ENCODE measurements at regions not wholly inside any gene's neighbourhood (a gene's known extent, or its start where the extent isn't known, plus 50 kb on each side); places are given as distances from the start of the nearest gene placed in this dataset.

GRCh38 chr3:68334367-68334986 lies 597.9 kb downstream of the TAFA4 start:
- CTCF ChIA-PET: no interaction called here
- H3K4me1 Mint-ChIP-seq: no peaks in the 10 kb centered on the region
- H3K4me3 Mint-ChIP-seq: no peak overlapping the region
- H3K27ac Mint-ChIP-seq: no peak overlapping the region
- H3K9me3 Mint-ChIP-seq: peaks cover under 1% of the 10 kb centered on the region
- no peaks in the 10 kb centered on the region for H3K27me3 Mint-ChIP-seq
- DNase-seq: no peak
- POLR2A ChIA-PET: no interaction called here
- no peaks in the 10 kb centered on the region for H3K36me3 Mint-ChIP-seq (ENCODE audit: low read depth)

DNA sequence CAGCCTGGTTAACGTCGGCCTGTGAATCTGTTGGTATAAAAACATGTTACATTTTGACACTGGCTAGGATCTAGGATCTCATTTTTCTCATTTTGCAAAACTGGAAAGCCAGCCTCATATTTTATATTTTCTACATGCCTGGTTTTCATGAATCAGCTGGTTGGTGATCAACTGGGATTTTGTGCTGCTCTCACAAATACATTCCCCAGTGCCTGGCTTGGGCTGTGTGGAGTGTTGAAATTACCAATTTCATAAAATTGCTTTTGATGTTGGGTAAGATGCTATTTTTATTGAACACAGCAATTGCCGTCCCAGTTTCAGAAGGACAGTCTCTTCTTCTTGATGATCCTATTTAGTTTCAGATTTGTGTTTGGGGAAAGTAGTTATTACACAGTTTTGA lies 604.3 kb downstream of the TAFA4 start:
- no peak overlapping the region for H3K4me3 Mint-ChIP-seq
- ChIA-PET POLR2A (no interaction called here), CTCF (no interaction called here)
- H3K27ac Mint-ChIP-seq: no peak overlapping the region
- H3K27me3 Mint-ChIP-seq: no peaks in the 10 kb centered on the region
- no peaks in the 10 kb centered on the region for H3K4me1 Mint-ChIP-seq
- H3K36me3 Mint-ChIP-seq (ENCODE audit: low read depth): no peaks in the 10 kb centered on the region
- DNase-seq: no peak
- H3K9me3 Mint-ChIP-seq: peaks cover 3% of the 10 kb centered on the region

DNA sequence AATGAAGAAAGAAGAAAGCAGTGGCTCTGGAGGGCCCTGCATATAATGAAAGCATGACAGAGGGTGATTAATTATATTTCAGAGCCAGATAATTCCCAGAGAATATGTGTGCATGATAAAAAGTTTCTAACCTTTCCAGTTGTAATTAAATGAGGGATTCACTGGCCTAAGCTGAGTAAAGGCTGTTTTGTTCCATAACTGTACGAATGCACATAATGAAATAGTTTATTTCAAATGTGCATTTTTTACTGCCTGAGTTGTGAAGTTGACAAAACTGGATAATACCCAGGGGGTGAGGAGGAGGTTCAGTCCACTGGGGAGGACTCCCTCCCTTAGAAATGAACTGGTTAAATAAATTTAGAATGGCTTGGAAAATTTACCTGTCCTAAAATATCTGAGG lies 616.4 kb downstream of the TAFA4 start:
- Mint-ChIP-seq H3K27ac (no peak overlapping the region), H3K4me1 (no peaks in the 10 kb centered on the region), H3K36me3 (ENCODE audit: low read depth) (no peaks in the 10 kb centered on the region), H3K27me3 (no peaks in the 10 kb centered on the region), H3K4me3 (no peak overlapping the region), H3K9me3 (peaks cover 4% of the 10 kb centered on the region)
- no peak for DNase-seq
- ChIA-PET CTCF (interaction anchor here (0.6 kb wide), 1 partner anchor 179 kb away, joined by 3 read pairs; no protein-coding TSS in a partner anchor), POLR2A (no interaction called here)

- Mint-ChIP-seq H3K27ac (no peak overlapping the region), H3K4me1 (no peaks in the 10 kb centered on the region), H3K36me3 (ENCODE audit: low read depth) (no peaks in the 10 kb centered on the region), H3K27me3 (no peaks in the 10 kb centered on the region), H3K4me3 (no peak overlapping the region), H3K9me3 (peaks cover 4% of the 10 kb centered on the region)
- CTCF ChIA-PET: no interaction called here
- no peak for DNase-seq
- POLR2A ChIA-PET: no interaction called here
Measured at GRCh38 chr3:68315546-68315945, 616.8 kb downstream of the TAFA4 start.

GRCh38 chr3:68306571-68306970 lies 625.8 kb downstream of the TAFA4 start:
- Mint-ChIP-seq H3K9me3 (no peaks in the 10 kb centered on the region), H3K27ac (no peak overlapping the region), H3K27me3 (no peaks in the 10 kb centered on the region), H3K4me3 (no peak overlapping the region), H3K36me3 (ENCODE audit: low read depth) (no peaks in the 10 kb centered on the region), H3K4me1 (no peaks in the 10 kb centered on the region)
- ChIA-PET POLR2A (no interaction called here), CTCF (interaction anchor here (1.0 kb wide), 1 partner anchor 10 kb away, joined by 4 read pairs; no protein-coding TSS in a partner anchor)
- peak; percentile 44 for DNase-seq

DNA sequence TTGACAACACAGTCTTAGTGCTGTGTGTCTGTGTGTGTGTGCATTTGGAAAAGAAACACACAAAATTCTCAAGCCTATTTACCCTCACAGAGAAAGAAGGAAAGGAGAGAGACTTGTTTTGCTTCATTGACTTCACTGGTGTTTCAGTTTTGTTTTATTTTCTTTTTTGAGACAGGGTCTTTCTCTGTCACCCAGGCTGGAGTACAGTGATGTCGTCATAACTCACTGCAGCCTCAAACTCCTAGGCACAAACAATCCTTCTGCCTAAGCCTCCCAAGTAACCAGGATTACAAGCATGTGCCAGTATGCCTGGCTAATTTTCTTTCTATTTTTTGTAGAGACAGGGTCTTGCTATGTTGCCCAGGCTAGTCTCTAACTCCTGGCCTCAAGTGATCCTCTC lies 636.9 kb downstream of the TAFA4 start:
- H3K27me3 Mint-ChIP-seq: no peaks in the 10 kb centered on the region
- no peaks in the 10 kb centered on the region for H3K36me3 Mint-ChIP-seq (ENCODE audit: low read depth)
- H3K4me3 Mint-ChIP-seq: no peak overlapping the region
- DNase-seq: no peak
- H3K4me1 Mint-ChIP-seq: no peaks in the 10 kb centered on the region
- ChIA-PET POLR2A (no interaction called here), CTCF (interaction anchor here (1.2 kb wide), 1 partner anchor 11 kb away, joined by 4 read pairs; no protein-coding TSS in a partner anchor)
- peaks cover 4% of the 10 kb centered on the region for H3K9me3 Mint-ChIP-seq
- no peak overlapping the region for H3K27ac Mint-ChIP-seq

- no peaks in the 10 kb centered on the region for H3K4me1 Mint-ChIP-seq
- no peaks in the 10 kb centered on the region for H3K27me3 Mint-ChIP-seq
- no peak overlapping the region for H3K27ac Mint-ChIP-seq
- ChIA-PET POLR2A (no interaction called here), CTCF (no interaction called here)
- H3K9me3 Mint-ChIP-seq: no peaks in the 10 kb centered on the region
- no peak for DNase-seq
- H3K36me3 Mint-ChIP-seq (ENCODE audit: low read depth): no peaks in the 10 kb centered on the region
- H3K4me3 Mint-ChIP-seq: no peak overlapping the region
Measured at GRCh38 chr3:68290333-68290732, 635.9 kb upstream of the SUCLG2 start.

DNA sequence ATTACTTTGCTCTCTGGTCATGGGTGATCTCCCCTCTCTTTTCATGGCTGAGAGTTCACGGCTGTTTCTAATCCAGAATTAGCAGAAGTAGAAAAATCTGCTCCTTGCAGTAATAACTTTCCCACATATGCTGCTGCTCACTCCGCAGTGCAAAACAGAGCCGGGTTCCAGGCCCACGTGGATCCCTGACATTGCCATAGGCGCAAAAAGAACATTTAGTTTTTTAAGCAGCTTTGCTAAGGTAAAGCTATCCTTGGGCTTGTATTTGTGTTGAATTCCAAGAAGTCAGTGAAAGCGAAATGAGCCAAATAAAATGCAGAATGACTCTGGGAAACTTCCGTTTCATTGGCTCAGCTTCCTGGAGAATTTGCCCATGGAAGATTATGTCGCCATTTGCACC lies 633.7 kb upstream of the SUCLG2 start:
- CTCF ChIA-PET: no interaction called here

GRCh38 chr3:68287101-68287500 lies 632.7 kb upstream of the SUCLG2 start:
- DNase-seq: no peak
- CTCF ChIA-PET: no interaction called here
- Mint-ChIP-seq H3K4me1 (no peaks in the 10 kb centered on the region), H3K27ac (no peak overlapping the region), H3K4me3 (no peak overlapping the region), H3K27me3 (no peaks in the 10 kb centered on the region), H3K36me3 (ENCODE audit: low read depth) (no peaks in the 10 kb centered on the region), H3K9me3 (no peaks in the 10 kb centered on the region)
- POLR2A ChIA-PET: no interaction called here

More for the DNA sequence above, 633.7 kb upstream of the SUCLG2 start:
- Mint-ChIP-seq H3K27me3 (no peaks in the 10 kb centered on the region), H3K4me3 (no peak overlapping the region), H3K27ac (no peak overlapping the region), H3K36me3 (ENCODE audit: low read depth) (no peaks in the 10 kb centered on the region), H3K4me1 (no peaks in the 10 kb centered on the region), H3K9me3 (no peaks in the 10 kb centered on the region)
- DNase-seq: no peak
- POLR2A ChIA-PET: no interaction called here

GRCh38 chr3:68274286-68274685 lies 619.9 kb upstream of the SUCLG2 start:
- H3K4me3 Mint-ChIP-seq: no peak overlapping the region
- POLR2A ChIA-PET: no interaction called here
- no peaks in the 10 kb centered on the region for H3K9me3 Mint-ChIP-seq
- DNase-seq: no peak
- H3K4me1 Mint-ChIP-seq: no peaks in the 10 kb centered on the region
- H3K27ac Mint-ChIP-seq: no peak overlapping the region
- CTCF ChIA-PET: no interaction called here
- no peaks in the 10 kb centered on the region for H3K27me3 Mint-ChIP-seq
- H3K36me3 Mint-ChIP-seq (ENCODE audit: low read depth): no peaks in the 10 kb centered on the region

GRCh38 chr3:68271145-68271544 lies 616.7 kb upstream of the SUCLG2 start:
- POLR2A ChIA-PET: no interaction called here
- Mint-ChIP-seq H3K4me1 (no peaks in the 10 kb centered on the region), H3K27me3 (no peaks in the 10 kb centered on the region), H3K27ac (no peak overlapping the region), H3K4me3 (no peak overlapping the region), H3K36me3 (ENCODE audit: low read depth) (no peaks in the 10 kb centered on the region), H3K9me3 (no peaks in the 10 kb centered on the region)
- DNase-seq: no peak
- CTCF ChIA-PET: interaction anchor here (0.8 kb wide), 1 partner anchor 7 kb away, joined by 3 read pairs; no protein-coding TSS in a partner anchor

- Mint-ChIP-seq H3K36me3 (ENCODE audit: low read depth) (no peaks in the 10 kb centered on the region), H3K4me3 (no peak overlapping the region), H3K27me3 (no peaks in the 10 kb centered on the region), H3K27ac (no peak overlapping the region), H3K9me3 (no peaks in the 10 kb centered on the region), H3K4me1 (no peaks in the 10 kb centered on the region)
- DNase-seq: peak; percentile 26
- ChIA-PET POLR2A (no interaction called here), CTCF (no interaction called here)
Measured at GRCh38 chr3:68256635-68257223, 602.3 kb upstream of the SUCLG2 start.

DNA sequence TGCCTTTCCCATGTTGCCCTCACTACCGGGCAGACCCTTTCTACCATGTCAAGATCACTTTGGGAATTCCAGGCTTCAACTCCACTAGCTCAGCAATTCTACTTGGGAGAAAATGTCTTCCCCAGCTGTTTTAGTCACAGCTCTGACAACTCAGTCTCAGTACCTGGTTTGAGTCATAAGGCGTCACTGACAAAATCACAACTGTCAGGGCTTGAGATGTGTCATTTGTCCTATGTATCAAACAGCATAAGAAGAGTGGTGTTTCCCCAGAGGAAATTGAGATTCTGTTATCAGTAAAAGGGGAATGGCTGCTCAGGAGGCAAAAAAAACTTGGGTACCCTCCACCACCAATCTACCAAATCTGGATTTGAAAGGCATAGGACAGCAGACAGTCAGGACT lies 594.9 kb upstream of the SUCLG2 start:
- H3K4me1 Mint-ChIP-seq: no peaks in the 10 kb centered on the region
- no peak overlapping the region for H3K4me3 Mint-ChIP-seq
- CTCF ChIA-PET: no interaction called here
- DNase-seq: no peak
- H3K36me3 Mint-ChIP-seq (ENCODE audit: low read depth): no peaks in the 10 kb centered on the region
- H3K9me3 Mint-ChIP-seq: no peaks in the 10 kb centered on the region
- no peak overlapping the region for H3K27ac Mint-ChIP-seq
- POLR2A ChIA-PET: no interaction called here
- no peaks in the 10 kb centered on the region for H3K27me3 Mint-ChIP-seq

DNA sequence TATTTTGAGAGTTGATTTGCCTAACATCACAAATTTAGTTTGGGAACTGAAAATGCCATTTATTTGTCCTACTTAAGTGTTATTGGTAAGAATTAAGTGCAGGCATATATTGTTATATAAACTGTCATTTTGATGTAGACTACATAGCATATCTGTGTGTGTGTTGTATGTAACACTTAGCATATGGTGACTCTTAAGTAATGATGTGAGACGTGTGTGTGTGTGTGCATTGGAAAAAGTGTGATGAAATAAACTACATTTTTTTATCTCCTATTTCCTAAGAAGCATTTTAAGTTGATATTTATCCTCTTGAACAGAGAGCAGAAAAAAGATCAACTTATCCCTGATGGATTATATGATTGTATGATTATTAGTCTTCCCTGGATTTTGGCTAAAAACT lies 588.2 kb upstream of the SUCLG2 start:
- no peak for DNase-seq
- Mint-ChIP-seq H3K4me3 (no peak overlapping the region), H3K9me3 (no peaks in the 10 kb centered on the region), H3K27ac (no peak overlapping the region), H3K4me1 (no peaks in the 10 kb centered on the region), H3K27me3 (no peaks in the 10 kb centered on the region), H3K36me3 (ENCODE audit: low read depth) (no peaks in the 10 kb centered on the region)
- ChIA-PET CTCF (no interaction called here), POLR2A (no interaction called here)

Measured in activated CD4-positive, alpha-beta T cell treated with anti-CD3 and anti-CD28 coated beads, Interleukin-2, amount 10 ng/mL, durations not matched to agents 7 days and 5 days (primary cell).